BJ (cell line): ENCODE measurements at regions not wholly inside any gene's neighbourhood (a gene's known extent, or its start where the extent isn't known, plus 50 kb on each side); places are given as distances from the start of the nearest gene placed in this dataset.
A peak's percentile ranks its signal among the peaks of the same experiment; 100 is the strongest.

Source experiments
- CTCF ChIA-PET: fragments of 350-600 bp; formaldehyde crosslinking; extraction: SDS; loops from one replicate; lab custom pipeline; 2021; ENCODE audit warnings: antibody characterized with exemption, inconsistent platforms; lab: Yijun Ruan, JAX
- POLR2A ChIA-PET: fragments of 300-600 bp; sonication (Branson Sonifier 250); formaldehyde crosslinking; extraction: SDS; loops from one replicate; lab custom pipeline; 2021; ENCODE audit warnings: antibody characterized with exemption; lab: Charles Lee
- DNase-seq: peaks from one replicate; pipeline ENCODE4 v3.0.0-alpha.2; 2011; ENCODE audit warnings: low read depth
- H3K27me3 ChIP-seq: 2 replicates; pipeline ENCODE4 v1.6.0; 2011; ENCODE audit warnings: low read length; ENCODE audit not compliant: control insufficient read depth, insufficient read depth
- H3K36me3 ChIP-seq: 2 replicates; pipeline ENCODE4 v1.5.1; 2011; ENCODE audit warnings: low read length; ENCODE audit not compliant: control insufficient read depth, insufficient read depth
- H3K4me3 ChIP-seq: 2 replicates; pipeline ENCODE4 v1.5.1; 2011; ENCODE audit warnings: low read depth, mild to moderate bottlenecking, control low read depth, low read length
- CTCF ChIP-seq: IDR thresholded peaks from 2 replicates; pipeline ENCODE4 v1.5.1; 2011; ENCODE audit warnings: low read depth, mild to moderate bottlenecking, control low read depth, inconsistent platforms, low read length, moderate library complexity; ENCODE audit not compliant: insufficient read depth

GRCh38 chr7:18393465-18394118 lies 102.0 kb upstream of the HDAC9 start:
- ChIA-PET POLR2A (interaction anchor here (0.6 kb wide), 2 partner anchors 9 to 685 kb away, joined by 4 read pairs; no protein-coding TSS in a partner anchor), CTCF (no interaction called here)
- Histone ChIP-seq H3K27me3 (no peaks in the 10 kb centered on the region), H3K36me3 (no peaks in the 10 kb centered on the region), H3K4me3 (no peak overlapping the region)
- DNase-seq = peak; percentile 11
- TF ChIP-seq CTCF = no peak

DNA sequence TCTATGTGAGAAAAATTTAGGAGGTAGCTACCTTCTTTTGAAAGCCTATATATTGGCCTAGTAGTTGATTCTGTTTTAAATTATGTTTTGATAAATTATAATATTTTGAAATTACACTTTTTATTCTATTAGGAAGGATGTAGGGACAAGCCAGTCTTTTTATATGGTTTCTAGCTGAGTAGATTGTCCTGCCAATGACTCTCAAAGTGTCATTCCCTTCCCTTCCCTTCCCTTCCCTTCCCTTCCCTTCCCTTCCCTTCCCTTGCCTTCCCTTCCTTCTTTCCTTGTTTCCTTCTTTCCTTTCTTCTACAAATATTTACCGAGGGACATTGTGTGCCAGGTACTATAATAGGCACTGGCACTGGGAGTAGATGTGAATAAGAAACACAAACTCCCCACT lies 99.7 kb upstream of the HDAC9 start:
- H3K36me3 ChIP-seq = no peaks in the 10 kb centered on the region
- H3K4me3 ChIP-seq = no peak overlapping the region
- H3K27me3 ChIP-seq = no peaks in the 10 kb centered on the region
- TF ChIP-seq CTCF = no peak
- no peak for DNase-seq
- ChIA-PET CTCF (no interaction called here), POLR2A (no interaction called here)

- ChIA-PET POLR2A (no interaction called here), CTCF (interaction anchor here (1.3 kb wide), 1 partner anchor 8 kb away, joined by 3 read pairs; no protein-coding TSS in a partner anchor)
- no peaks in the 10 kb centered on the region for H3K27me3 ChIP-seq
- TF ChIP-seq CTCF = no peak
- DNase-seq = no peak
- H3K4me3 ChIP-seq = no peak overlapping the region
- no peaks in the 10 kb centered on the region for H3K36me3 ChIP-seq
Measured at GRCh38 chr7:18396953-18397352, 98.6 kb upstream of the HDAC9 start.

DNA sequence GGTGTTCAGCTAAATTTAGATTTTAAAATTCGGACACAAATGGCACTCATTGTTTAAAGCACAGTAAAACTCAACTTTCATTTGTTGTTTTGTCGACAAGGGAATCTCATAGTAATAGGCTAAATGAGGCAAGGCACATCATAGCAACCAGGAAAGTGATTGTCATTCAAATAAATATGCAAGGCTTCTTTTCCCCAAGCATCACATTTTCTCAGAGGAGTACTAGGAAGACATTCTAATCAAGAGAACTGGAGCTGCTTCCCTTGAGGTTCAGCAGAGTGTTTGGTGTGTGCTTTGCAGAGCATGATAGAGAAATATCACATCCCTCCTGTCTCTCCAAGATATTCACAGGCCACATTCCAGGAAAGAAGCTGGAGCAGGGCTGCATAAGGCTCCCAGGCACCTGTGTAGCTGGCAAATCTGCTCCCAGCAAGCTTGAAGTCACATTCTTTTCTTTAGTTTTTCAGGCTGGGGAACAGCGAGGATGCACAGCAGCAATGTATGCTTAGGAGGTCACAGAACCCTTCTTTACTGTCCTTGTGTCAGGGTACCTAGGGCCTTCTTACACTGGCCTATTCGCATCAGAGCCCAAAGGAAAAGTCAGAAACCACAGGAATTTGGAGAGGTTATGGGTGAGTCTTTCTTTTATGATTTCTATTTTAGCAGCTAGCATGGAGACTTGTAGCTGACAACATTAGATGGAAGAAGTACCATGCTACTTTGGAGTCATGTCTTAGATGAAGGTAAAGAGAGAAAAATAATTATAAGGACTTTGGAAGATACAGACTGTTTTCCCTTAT lies 95.9 kb upstream of the HDAC9 start:
- H3K4me3 ChIP-seq = no peak overlapping the region
- H3K36me3 ChIP-seq = no peaks in the 10 kb centered on the region
- H3K27me3 ChIP-seq = no peaks in the 10 kb centered on the region
- POLR2A ChIA-PET = no interaction called here
- CTCF ChIA-PET = interaction anchor here (1.2 to 1.3 kb wide), 3 partner anchors 10 to 110 kb away, joined by 3 to 4 read pairs (median 4); no protein-coding TSS in a partner anchor
- no peak for DNase-seq
- no peak for TF ChIP-seq CTCF

DNA sequence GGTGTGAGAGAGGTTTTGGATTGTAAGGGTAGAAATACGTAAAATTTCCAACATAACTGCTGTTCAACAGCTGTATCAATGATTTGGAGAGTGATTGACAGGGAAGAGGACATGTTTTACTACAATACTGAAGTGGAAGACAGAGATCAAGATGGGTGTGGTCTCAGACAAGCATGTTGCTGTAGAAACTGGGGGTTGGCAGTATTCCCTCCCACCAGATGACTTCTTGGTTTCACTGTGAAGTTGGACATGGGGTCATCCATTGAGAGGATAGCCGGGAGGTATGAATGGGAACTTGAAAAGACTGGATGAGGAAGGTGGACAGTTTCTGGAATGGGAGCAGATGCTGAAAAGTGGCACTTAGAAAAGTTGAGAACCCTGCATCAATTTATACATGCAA lies 95.3 kb upstream of the HDAC9 start:
- TF ChIP-seq CTCF = no peak
- no peak for DNase-seq
- CTCF ChIA-PET = interaction anchor here (1.2 kb wide), 1 partner anchor 96 kb away, joined by 3 read pairs; no protein-coding TSS in a partner anchor
- Histone ChIP-seq H3K36me3 (no peaks in the 10 kb centered on the region), H3K4me3 (no peak overlapping the region), H3K27me3 (no peaks in the 10 kb centered on the region)
- POLR2A ChIA-PET = no interaction called here
